GM12892 (cell line): ENCODE measurements at regions not wholly inside any gene's neighbourhood (a gene's known extent, or its start where the extent isn't known, plus 50 kb on each side); places are given as distances from the start of the nearest gene placed in this dataset.

Experiments used
- DNase-seq: peaks from one replicate; pipeline ENCODE4 v3.0.0; 2011; ENCODE audit not compliant: insufficient read length
- FAIRE-seq: peaks from 2 replicates; lab custom pipeline; 2011; peaks lifted over from hg19 to GRCh38; lab: Jason Lieb, UNC
- POLR2A ChIP-seq: IDR thresholded peaks from 2 replicates; pipeline ENCODE4 v1.6.1; 2011; ENCODE audit warnings: low read depth, low read length, control low read depth
- POLR2AphosphoS5 ChIP-seq: IDR thresholded peaks from 2 replicates; pipeline ENCODE4 v1.6.1; 2011; ENCODE audit warnings: low read depth, low read length, control low read depth
- TAF1 ChIP-seq: IDR thresholded peaks from 2 replicates; pipeline ENCODE4 v1.6.1; 2011; ENCODE audit warnings: low read depth, mild to moderate bottlenecking, control low read depth, low read length, borderline replicate concordance

- FAIRE-seq = peak; percentile 30
- TF ChIP-seq TAF1 (no peak), POLR2AphosphoS5 (no peak), POLR2A (no peak)
- no peak for DNase-seq
Observed at GRCh38 chr7:115116773-115117715, 195.2 kb downstream of the MDFIC start.

- no peak for DNase-seq
- no peak for FAIRE-seq
- TF ChIP-seq POLR2AphosphoS5 = no peak
Observed at GRCh38 chr7:115113776-115114175, 191.9 kb downstream of the MDFIC start.

GRCh38 chr7:115113131-115113530, 191.2 kb downstream of the MDFIC start:
- FAIRE-seq (no peak), DNase-seq (no peak)
- no peak for TF ChIP-seq TAF1
- no peak for TF ChIP-seq POLR2AphosphoS5
- no peak for TF ChIP-seq POLR2A

GRCh38 chr7:115110523-115110922, 188.6 kb downstream of the MDFIC start:
- TF ChIP-seq POLR2AphosphoS5 = no peak
- TF ChIP-seq TAF1 = no peak
- no peak for TF ChIP-seq POLR2A
- DNase-seq = no peak
- no peak for FAIRE-seq

GRCh38 chr7:115106316-115106715, 184.4 kb downstream of the MDFIC start:
- no peak for DNase-seq
- FAIRE-seq = no peak
- TF ChIP-seq TAF1 = no peak
- no peak for TF ChIP-seq POLR2A
- no peak for TF ChIP-seq POLR2AphosphoS5

- TF ChIP-seq POLR2A = no peak
- no peak for TF ChIP-seq POLR2AphosphoS5
- TF ChIP-seq TAF1 = no peak
- FAIRE-seq = no peak
- no peak for DNase-seq
Observed at GRCh38 chr7:115102738-115103137, 180.8 kb downstream of the MDFIC start.

GRCh38 chr7:115101199-115101598, 179.3 kb downstream of the MDFIC start:
- no peak for TF ChIP-seq TAF1
- DNase-seq = no peak
- FAIRE-seq = no peak

GRCh38 chr7:115099906-115100305, 178.0 kb downstream of the MDFIC start:
- DNase-seq (no peak), FAIRE-seq (no peak)
- TF ChIP-seq TAF1 (no peak), POLR2AphosphoS5 (no peak), POLR2A (no peak)

GRCh38 chr7:115097175-115097671, 175.3 kb downstream of the MDFIC start:
- FAIRE-seq (no peak), DNase-seq (no peak)
- TF ChIP-seq TAF1 (no peak), POLR2AphosphoS5 (no peak)

- DNase-seq (no peak), FAIRE-seq (no peak)
- TF ChIP-seq POLR2AphosphoS5 (no peak), POLR2A (no peak), TAF1 (no peak)
Observed at GRCh38 chr7:115096262-115096661, 174.4 kb downstream of the MDFIC start.

- no peak for TF ChIP-seq POLR2AphosphoS5
- no peak for TF ChIP-seq TAF1
- TF ChIP-seq POLR2A = no peak
- DNase-seq (no peak), FAIRE-seq (no peak)
Observed at GRCh38 chr7:115094163-115094562, 172.3 kb downstream of the MDFIC start.

GRCh38 chr7:115088893-115089292, 167.0 kb downstream of the MDFIC start:
- TF ChIP-seq POLR2A (no peak), TAF1 (no peak), POLR2AphosphoS5 (no peak)
- no peak for DNase-seq
- FAIRE-seq = peak; percentile 24
